ENCODE measurements at regions not wholly inside any gene's neighbourhood (a gene's known extent, or its start where the extent isn't known, plus 50 kb on each side); places are given as distances from the start of the nearest gene placed in this dataset.

DNA sequence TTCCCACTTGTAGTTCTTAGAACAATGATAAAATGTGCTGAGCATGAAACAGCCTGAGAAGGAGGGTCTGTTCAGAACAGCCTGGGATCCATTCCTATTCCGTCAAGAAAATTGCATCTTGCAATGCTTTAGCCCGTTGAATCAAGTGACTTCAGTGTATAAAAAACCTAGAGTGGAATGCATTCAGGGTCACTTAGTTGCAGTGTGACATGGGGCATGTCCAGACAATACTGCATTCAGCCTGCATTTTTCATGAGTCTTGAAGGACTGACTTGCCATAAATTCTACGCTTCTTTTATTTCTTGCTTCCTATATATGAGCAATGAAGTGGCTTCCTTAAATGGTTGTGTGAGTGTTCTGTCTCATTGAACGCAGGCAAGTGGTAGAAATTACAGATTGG, 758.3 kb upstream of the COBL start:
- POLR2A ChIA-PET = no interaction called here
- Histone ChIP-seq H3K4me3 (ENCODE audit: low read depth, low read length) (no peak overlapping the region), H3K36me3 (ENCODE audit: control insufficient read depth in 2 of 2, insufficient read depth in 1 of 2, low read length in 2 of 2) (no peaks in the 10 kb centered on the region), H3K9me3 (ENCODE audit: control insufficient read depth, insufficient read depth, low read depth, low read length) (no peaks in the 10 kb centered on the region), H3K27ac (ENCODE audit: extremely low read depth, low read depth, low read length) (no peak overlapping the region), H3K4me1 (ENCODE audit: control insufficient read depth, insufficient read depth, low read length) (no peaks in the 10 kb centered on the region)
- TF ChIP-seq, protein P1, sequence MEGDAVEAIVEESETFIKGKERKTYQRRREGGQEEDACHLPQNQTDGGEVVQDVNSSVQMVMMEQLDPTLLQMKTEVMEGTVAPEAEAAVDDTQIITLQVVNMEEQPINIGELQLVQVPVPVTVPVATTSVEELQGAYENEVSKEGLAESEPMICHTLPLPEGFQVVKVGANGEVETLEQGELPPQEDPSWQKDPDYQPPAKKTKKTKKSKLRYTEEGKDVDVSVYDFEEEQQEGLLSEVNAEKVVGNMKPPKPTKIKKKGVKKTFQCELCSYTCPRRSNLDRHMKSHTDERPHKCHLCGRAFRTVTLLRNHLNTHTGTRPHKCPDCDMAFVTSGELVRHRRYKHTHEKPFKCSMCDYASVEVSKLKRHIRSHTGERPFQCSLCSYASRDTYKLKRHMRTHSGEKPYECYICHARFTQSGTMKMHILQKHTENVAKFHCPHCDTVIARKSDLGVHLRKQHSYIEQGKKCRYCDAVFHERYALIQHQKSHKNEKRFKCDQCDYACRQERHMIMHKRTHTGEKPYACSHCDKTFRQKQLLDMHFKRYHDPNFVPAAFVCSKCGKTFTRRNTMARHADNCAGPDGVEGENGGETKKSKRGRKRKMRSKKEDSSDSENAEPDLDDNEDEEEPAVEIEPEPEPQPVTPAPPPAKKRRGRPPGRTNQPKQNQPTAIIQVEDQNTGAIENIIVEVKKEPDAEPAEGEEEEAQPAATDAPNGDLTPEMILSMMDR (tag by site-specific recombination; IDR thresholded peaks at IDR 0.05) = no peak
- TF ChIP-seq MEIS1 (CRISPR knock-in tag; IDR thresholded peaks at IDR 0.05; ENCODE audit: borderline replicate concordance) (no peak), ZNF114 (tag by site-specific recombination; IDR thresholded peaks at IDR 0.05) (no peak), ZNF624 (tag by site-specific recombination; IDR thresholded peaks at IDR 0.05) (no peak), PRDM4 (tag by site-specific recombination; IDR thresholded peaks at IDR 0.05) (no peak), ZNF433 (tag by site-specific recombination; IDR thresholded peaks at IDR 0.05; ENCODE audit: low read depth) (no peak), ZNF521 (tag by site-specific recombination; IDR thresholded peaks at IDR 0.05) (no peak), ZNF19 (tag by site-specific recombination; IDR thresholded peaks at IDR 0.05; ENCODE audit: low read depth) (no peak), ZNF157 (tag by site-specific recombination; IDR thresholded peaks at IDR 0.05) (no peak), SCRT1 (tag by site-specific recombination; IDR thresholded peaks at IDR 0.05; ENCODE audit: borderline replicate concordance) (no peak), ATF2 (tag by site-specific recombination; IDR thresholded peaks at IDR 0.05; ENCODE audit: low read depth) (no peak)
- TF ChIP-seq, protein P2, sequence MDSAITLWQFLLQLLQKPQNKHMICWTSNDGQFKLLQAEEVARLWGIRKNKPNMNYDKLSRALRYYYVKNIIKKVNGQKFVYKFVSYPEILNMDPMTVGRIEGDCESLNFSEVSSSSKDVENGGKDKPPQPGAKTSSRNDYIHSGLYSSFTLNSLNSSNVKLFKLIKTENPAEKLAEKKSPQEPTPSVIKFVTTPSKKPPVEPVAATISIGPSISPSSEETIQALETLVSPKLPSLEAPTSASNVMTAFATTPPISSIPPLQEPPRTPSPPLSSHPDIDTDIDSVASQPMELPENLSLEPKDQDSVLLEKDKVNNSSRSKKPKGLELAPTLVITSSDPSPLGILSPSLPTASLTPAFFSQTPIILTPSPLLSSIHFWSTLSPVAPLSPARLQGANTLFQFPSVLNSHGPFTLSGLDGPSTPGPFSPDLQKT (IDR thresholded peaks at IDR 0.05; ENCODE audit: borderline replicate concordance, low read depth, low read length) = no peak
- CTCF ChIA-PET = no interaction called here

GRCh38 chr7:52074071-52074470, 757.5 kb upstream of the COBL start:
- Histone ChIP-seq H3K36me3 (ENCODE audit: control insufficient read depth in 2 of 2, insufficient read depth in 1 of 2, low read length in 2 of 2) (no peaks in the 10 kb centered on the region), H3K4me3 (ENCODE audit: low read depth, low read length) (no peak overlapping the region), H3K27ac (ENCODE audit: extremely low read depth, low read depth, low read length) (no peak overlapping the region), H3K4me1 (ENCODE audit: control insufficient read depth, insufficient read depth, low read length) (no peaks in the 10 kb centered on the region), H3K9me3 (ENCODE audit: control insufficient read depth, insufficient read depth, low read depth, low read length) (no peaks in the 10 kb centered on the region)
- no peak for TF ChIP-seq ZFP37 (tag by site-specific recombination; IDR thresholded peaks at IDR 0.05)
- no peak for TF ChIP-seq ZNF664 (tag by site-specific recombination; IDR thresholded peaks at IDR 0.05)
- TF ChIP-seq ZNF184 (tag by site-specific recombination; IDR thresholded peaks at IDR 0.05) = no peak
- no peak for TF ChIP-seq ZNF560 (tag by site-specific recombination; IDR thresholded peaks at IDR 0.05; ENCODE audit: borderline replicate concordance)
- TF ChIP-seq ZBTB48 (tag by site-specific recombination; IDR thresholded peaks at IDR 0.05) = no peak
- TF ChIP-seq ZNF792 (tag by site-specific recombination; IDR thresholded peaks at IDR 0.05) = no peak
- TF ChIP-seq ZNF596 (tag by site-specific recombination; IDR thresholded peaks at IDR 0.05) = no peak
- ChIA-PET POLR2A (no interaction called here), CTCF (no interaction called here)

All from HEK293 (cell line).